Vagina (tissue), 2 donors: ENCODE measurements at regions not wholly inside any gene's neighbourhood (a gene's known extent, or its start where the extent isn't known, plus 50 kb on each side); places are given as distances from the start of the nearest gene placed in this dataset.

ENCODE experiments used
- CTCF ChIP-seq, 3 experiments: fragments of 450-650 bp in 2 of 3; fragments of 200-600 bp in 1 of 3; sonication (generic) in 1 of 3; IDR thresholded peaks; one replicate each; pipeline ENCODE4 v1.5.1; 2017 to 2019; ENCODE audit warnings: antibody characterized with exemption in 3 of 3, mild to moderate bottlenecking in 2 of 3, moderate library complexity in 2 of 3
- POLR2AphosphoS5 ChIP-seq, 2 donors: sonication (generic); formaldehyde crosslinking; IDR thresholded peaks; one replicate each; pipeline ENCODE4 v1.9.0; 2017; ENCODE audit warnings: antibody characterized with exemption in 2 of 2, mild to moderate bottlenecking in 2 of 2, low read depth in 1 of 2; ENCODE audit not compliant: insufficient read depth in 1 of 2

- TF ChIP-seq CTCF (IDR thresholded peaks at IDR 0.05) = no peak
- no peak for TF ChIP-seq POLR2AphosphoS5 (IDR thresholded peaks at IDR 0.05; ENCODE audit: insufficient read depth in 1 of 2, low read depth in 1 of 2)
Measured at GRCh38 chr14:94875256-94875655, 105.3 kb upstream of the GSC start.
